IMR-90 (cell line): ENCODE measurements at regions not wholly inside any gene's neighbourhood (a gene's known extent, or its start where the extent isn't known, plus 50 kb on each side); places are given as distances from the start of the nearest gene placed in this dataset.

Experiments used
- ATAC-seq: fragments of 200-7000 bp; cut with Tn5 transposase; 2 replicates; pipeline ENCODE4 v1.9.1; 2020; ENCODE audit warnings: low read depth, mild to moderate bottlenecking, moderate library complexity
- BruUV-seq: library from RNA; stranded (reverse); fragments of 400-500 nt; replicated peaks from 2 replicates; lab custom pipeline; 2021; lab: Mats Ljungman, UMichigan
- CTCF ChIA-PET: fragments of 300-600 bp; formaldehyde crosslinking; extraction: SDS; loops from one replicate; lab custom pipeline; 2021; ENCODE audit warnings: antibody characterized with exemption; lab: Yijun Ruan, JAX
- POLR2A ChIA-PET: fragments of 300-600 bp; sonication (Branson Sonifier 250); formaldehyde crosslinking; loops from one replicate; lab custom pipeline; 2022; ENCODE audit warnings: antibody characterized with exemption; ENCODE audit not compliant: unreplicated experiment; lab: Charles Lee
- DNase-seq: peaks from one replicate; pipeline ENCODE4 v3.0.0; 2013
- H2AFZ ChIP-seq: replicated peaks from 2 replicates; pipeline ENCODE3; 2013; ENCODE audit warnings: low read length, mild to moderate bottlenecking; ENCODE audit not compliant: poor library complexity
- H2AK5ac ChIP-seq: 2 replicates; pipeline ENCODE4 v1.6.1; 2013; ENCODE audit warnings: low read depth, low read length, inconsistent platforms
- H2AK9ac ChIP-seq: replicated peaks from 2 replicates; pipeline ENCODE3; 2013; ENCODE audit warnings: mild to moderate bottlenecking, low read depth, low read length, moderate library complexity; ENCODE audit not compliant: poor library complexity
- H2BK120ac ChIP-seq: 2 replicates; pipeline ENCODE4 v1.6.1; 2013; ENCODE audit warnings: low read depth, low read length, inconsistent platforms
- H2BK15ac ChIP-seq: 3 replicates; pipeline ENCODE4 v1.6.1; 2013; ENCODE audit warnings: low read depth, low read length, inconsistent platforms
- H2BK20ac ChIP-seq: 2 replicates; pipeline ENCODE4 v1.6.1; 2013; ENCODE audit warnings: low read depth, mild to moderate bottlenecking, inconsistent platforms, low read length, moderate library complexity
- H2BK5ac ChIP-seq: 2 replicates; pipeline ENCODE4 v1.6.1; 2013; ENCODE audit warnings: mild to moderate bottlenecking, low read depth, low read length, inconsistent platforms; ENCODE audit not compliant: poor library complexity, severe bottlenecking
- H3K14ac ChIP-seq: replicated peaks from 2 replicates; pipeline ENCODE4 v1.6.1; 2013; ENCODE audit warnings: low read depth, low read length, inconsistent platforms
- H3K18ac ChIP-seq: 2 replicates; pipeline ENCODE4 v1.6.1; 2013; ENCODE audit warnings: low read depth, low read length, control low read depth
- H3K23ac ChIP-seq: 2 replicates; pipeline ENCODE4 v1.6.1; 2013; ENCODE audit warnings: low read depth, low read length, inconsistent platforms
- H3K27ac ChIP-seq: 2 replicates; pipeline ENCODE4 v1.5.1; 2013; ENCODE audit warnings: mild to moderate bottlenecking, control low read depth, low read length; ENCODE audit not compliant: insufficient read depth
- H3K27me3 ChIP-seq: 2 replicates; pipeline ENCODE4 v1.6.1; 2013; ENCODE audit warnings: low read length; ENCODE audit not compliant: control insufficient read depth, insufficient read depth
- H3K36me3 ChIP-seq: 2 replicates; pipeline ENCODE4 v1.6.1; 2013; ENCODE audit warnings: low read length, mixed read lengths; ENCODE audit not compliant: control insufficient read depth, insufficient read depth
- H3K4ac ChIP-seq: 2 replicates; pipeline ENCODE4 v1.6.1; 2013; ENCODE audit warnings: low read depth, low read length, inconsistent platforms
- H3K4me1 ChIP-seq: 2 replicates; pipeline ENCODE4 v1.6.1; 2013; ENCODE audit warnings: low read length, mixed read lengths; ENCODE audit not compliant: control insufficient read depth, insufficient read depth
- H3K4me2 ChIP-seq: 2 replicates; pipeline ENCODE4 v1.6.1; 2013; ENCODE audit warnings: low read depth, mild to moderate bottlenecking, control low read depth, low read length, moderate library complexity
- H3K4me3 ChIP-seq: 2 replicates; pipeline ENCODE4 v1.5.1; 2013; ENCODE audit warnings: low read depth, mild to moderate bottlenecking, control low read depth, low read length, moderate library complexity; ENCODE audit not compliant: insufficient read depth
- H3K56ac ChIP-seq: 2 replicates; pipeline ENCODE4 v1.6.1; 2013; ENCODE audit warnings: low read length, inconsistent platforms; ENCODE audit not compliant: insufficient read depth; ENCODE audit errors: extremely low read depth
- H3K79me1 ChIP-seq, 2 experiments: 2 replicates each; pipeline ENCODE4 v1.6.1; 2013; ENCODE audit warnings: low read length in 2 of 2, inconsistent platforms in 1 of 2, low read depth in 1 of 2
- H3K9ac ChIP-seq: 2 replicates; pipeline ENCODE4 v1.6.1; 2013; ENCODE audit warnings: low read depth, low read length, control low read depth
- H3K9me1 ChIP-seq: 2 replicates; pipeline ENCODE4 v1.6.1; 2013; ENCODE audit warnings: low read length, inconsistent platforms; ENCODE audit not compliant: insufficient read depth
- H3K9me3 ChIP-seq: 2 replicates; pipeline ENCODE4 v1.6.1; 2013; ENCODE audit warnings: low read length; ENCODE audit not compliant: control insufficient read depth, insufficient read depth
- H4K20me1 ChIP-seq: 2 replicates; pipeline ENCODE4 v1.6.1; 2013; ENCODE audit warnings: low read length, inconsistent platforms; ENCODE audit not compliant: insufficient read depth
- H4K5ac ChIP-seq: 2 replicates; pipeline ENCODE4 v1.6.1; 2013; ENCODE audit warnings: mild to moderate bottlenecking, low read depth, low read length, control low read depth
- H4K8ac ChIP-seq, 2 experiments: 2 replicates each; pipeline ENCODE4 v1.6.1; 2013; ENCODE audit warnings: low read depth in 2 of 2, low read length in 2 of 2, control low read depth in 1 of 2, inconsistent platforms in 1 of 2
- H4K91ac ChIP-seq: 2 replicates; pipeline ENCODE4 v1.6.1; 2013; ENCODE audit warnings: low read depth, low read length, inconsistent platforms; ENCODE audit not compliant: insufficient read depth
- BHLHE40 ChIP-seq: fragments of 150-350 bp; IDR thresholded peaks from 2 replicates; pipeline ENCODE4 v1.6.1; 2016; ENCODE audit warnings: mild to moderate bottlenecking, low read depth, low read length
- CEBPB ChIP-seq: IDR thresholded peaks from 2 replicates; pipeline ENCODE4 v1.6.1; 2012; ENCODE audit warnings: low read depth, low read length, improper control_type of control experiment
- CHD1 ChIP-seq: IDR thresholded peaks from 2 replicates; pipeline ENCODE4 v1.6.1; 2012; ENCODE audit warnings: low read depth, low read length, improper control_type of control experiment
- FOS ChIP-seq: fragments of 150-350 bp; IDR thresholded peaks from 2 replicates; pipeline ENCODE4 v1.6.1; 2016; ENCODE audit warnings: low read depth, low read length
- MAZ ChIP-seq: IDR thresholded peaks from 2 replicates; pipeline ENCODE4 v1.6.1; 2012; ENCODE audit warnings: low read depth, mild to moderate bottlenecking, low read length, improper control_type of control experiment, moderate library complexity, borderline replicate concordance
- MXI1 ChIP-seq: IDR thresholded peaks from 2 replicates; pipeline ENCODE4 v1.6.1; 2012; ENCODE audit warnings: low read depth, mild to moderate bottlenecking, low read length, moderate library complexity, borderline replicate concordance
- NFE2L2 ChIP-seq: fragments of 150-350 bp; IDR thresholded peaks from 2 replicates; pipeline ENCODE4 v1.6.1; 2016; ENCODE audit warnings: low read depth, mild to moderate bottlenecking, low read length
- POLR2A ChIP-seq: IDR thresholded peaks from 2 replicates; pipeline ENCODE4 v1.6.1; 2012; ENCODE audit warnings: mild to moderate bottlenecking, low read depth, low read length
- RAD21 ChIP-seq: IDR thresholded peaks from 2 replicates; pipeline ENCODE4 v1.6.1; 2012; ENCODE audit warnings: low read length, improper control_type of control experiment
- RCOR1 ChIP-seq: IDR thresholded peaks from 2 replicates; pipeline ENCODE4 v1.6.1; 2012; ENCODE audit warnings: mild to moderate bottlenecking, low read length, improper control_type of control experiment; ENCODE audit not compliant: insufficient replicate concordance
- RFX5 ChIP-seq: IDR thresholded peaks from 2 replicates; pipeline ENCODE4 v1.8.0; 2012; ENCODE audit warnings: low read depth, mild to moderate bottlenecking, low read length, moderate library complexity
- SMC3 ChIP-seq: fragments of 150-350 bp; IDR thresholded peaks from 2 replicates; pipeline ENCODE4 v1.6.1; 2016; ENCODE audit warnings: low read depth, mild to moderate bottlenecking, antibody characterized with exemption, low read length, moderate library complexity
- WGBS, 2 experiments: methylation state at CpG; one replicate each; pipeline versions ENCODE4 v1.1.5 to v1.1.7; 2013; ENCODE audit warnings: missing lambda C conversion rate in 2 of 2; ENCODE audit not compliant: insufficient read length in 1 of 2; ENCODE audit errors: extremely low coverage in 2 of 2; 5-methylcytosine and 5-hydroxymethylcytosine counted together
- dilution Hi-C: fragments of 300-500 bp; cut with HindIII; formaldehyde crosslinking; loops from one replicate; pipeline ENCODE4 v1.14.3; 2018; ENCODE audit warnings: low sequenced_read_pairs; ENCODE audit not compliant: unreplicated experiment
- in situ Hi-C: fragments of 300-500 bp; cut with MboI; formaldehyde crosslinking; loops from 3 replicates; pipeline ENCODE4 v1.14.3; 2019; ENCODE audit warnings: low sequenced_read_pairs, inconsistent platforms, mixed read lengths
- intact Hi-C: fragments of 100-400 bp; cut with micrococcal nuclease; formaldehyde crosslinking; loops from 2 replicates; pipeline ENCODE4 v1.10.0; 2022
- TF ChIP-seq, protein P1 (sequence below): fragments of 150-350 bp; IDR thresholded peaks from 2 replicates; pipeline ENCODE4 v1.6.1; 2017; ENCODE audit warnings: mild to moderate bottlenecking, antibody characterized with exemption, low read length, low read depth
- TF ChIP-seq, protein P2 (sequence below): conservative IDR thresholded peaks from 2 replicates; pipeline ENCODE4 v1.5.1; 2012; ENCODE audit warnings: mild to moderate bottlenecking, low read depth, low read length, improper control_type of control experiment
- TF ChIP-seq, protein P3 (sequence below): fragments of 150-350 bp; IDR thresholded peaks from 2 replicates; pipeline ENCODE4 v1.6.1; 2016; ENCODE audit warnings: low read depth, mild to moderate bottlenecking, low read length, moderate library complexity, borderline replicate concordance

DNA sequence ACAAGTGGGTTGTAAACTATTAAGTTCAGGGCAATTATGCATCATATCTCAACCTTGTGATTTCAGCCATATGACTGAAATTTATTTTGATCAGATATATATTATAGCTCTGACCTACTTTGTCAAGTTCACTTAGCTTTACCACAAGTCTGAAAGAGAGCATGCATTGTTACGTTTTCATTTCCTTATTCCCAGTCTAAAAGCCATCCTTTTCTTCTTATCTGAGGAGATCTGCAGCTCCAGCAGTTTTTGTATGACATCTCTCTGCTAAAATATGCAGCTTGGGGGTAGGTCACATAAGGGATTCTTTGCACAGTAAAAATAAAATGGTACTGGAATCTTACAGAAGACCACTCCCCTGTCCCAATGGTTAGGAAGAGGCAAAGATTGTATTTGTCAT, 1682.8 kb upstream of the FLRT2 start:
- no peaks in the 10 kb centered on the region for H4K20me1 ChIP-seq
- H3K14ac ChIP-seq: no peak overlapping the region
- no peak overlapping the region for H3K4me2 ChIP-seq
- no peak overlapping the region for H4K91ac ChIP-seq
- H2BK5ac ChIP-seq: no peak overlapping the region
- no peak overlapping the region for H3K18ac ChIP-seq
- no TSS peak for BruUV-seq
- no peak overlapping the region for H2BK20ac ChIP-seq
- H3K23ac ChIP-seq: no peak overlapping the region
- CTCF ChIA-PET: no interaction called here
- intact Hi-C loops: no loop called here
- no peaks in the 10 kb centered on the region for H3K79me1 ChIP-seq
- no peak overlapping the region for H2AFZ ChIP-seq
- H3K56ac ChIP-seq: no peak overlapping the region
- in situ Hi-C loops: no loop called here
- H3K9ac ChIP-seq: no peak overlapping the region
- no peaks in the 10 kb centered on the region for H3K9me3 ChIP-seq
- DNase-seq (no peak), ATAC-seq (no peak)
- no peak overlapping the region for H4K5ac ChIP-seq
- TF ChIP-seq RCOR1: no peak
- TF ChIP-seq RAD21: no peak
- TF ChIP-seq MXI1: no peak
- TF ChIP-seq, protein P1, sequence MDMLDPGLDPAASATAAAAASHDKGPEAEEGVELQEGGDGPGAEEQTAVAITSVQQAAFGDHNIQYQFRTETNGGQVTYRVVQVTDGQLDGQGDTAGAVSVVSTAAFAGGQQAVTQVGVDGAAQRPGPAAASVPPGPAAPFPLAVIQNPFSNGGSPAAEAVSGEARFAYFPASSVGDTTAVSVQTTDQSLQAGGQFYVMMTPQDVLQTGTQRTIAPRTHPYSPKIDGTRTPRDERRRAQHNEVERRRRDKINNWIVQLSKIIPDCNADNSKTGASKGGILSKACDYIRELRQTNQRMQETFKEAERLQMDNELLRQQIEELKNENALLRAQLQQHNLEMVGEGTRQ: no peak
- no peak for TF ChIP-seq FOS
- no peak for TF ChIP-seq CEBPB
- no peak for TF ChIP-seq RFX5
- TF ChIP-seq MAZ: no peak
- no peak for TF ChIP-seq POLR2A
- no peak for TF ChIP-seq NFE2L2
- no peak for TF ChIP-seq CHD1
- no peak for TF ChIP-seq SMC3
- TF ChIP-seq, protein P2, sequence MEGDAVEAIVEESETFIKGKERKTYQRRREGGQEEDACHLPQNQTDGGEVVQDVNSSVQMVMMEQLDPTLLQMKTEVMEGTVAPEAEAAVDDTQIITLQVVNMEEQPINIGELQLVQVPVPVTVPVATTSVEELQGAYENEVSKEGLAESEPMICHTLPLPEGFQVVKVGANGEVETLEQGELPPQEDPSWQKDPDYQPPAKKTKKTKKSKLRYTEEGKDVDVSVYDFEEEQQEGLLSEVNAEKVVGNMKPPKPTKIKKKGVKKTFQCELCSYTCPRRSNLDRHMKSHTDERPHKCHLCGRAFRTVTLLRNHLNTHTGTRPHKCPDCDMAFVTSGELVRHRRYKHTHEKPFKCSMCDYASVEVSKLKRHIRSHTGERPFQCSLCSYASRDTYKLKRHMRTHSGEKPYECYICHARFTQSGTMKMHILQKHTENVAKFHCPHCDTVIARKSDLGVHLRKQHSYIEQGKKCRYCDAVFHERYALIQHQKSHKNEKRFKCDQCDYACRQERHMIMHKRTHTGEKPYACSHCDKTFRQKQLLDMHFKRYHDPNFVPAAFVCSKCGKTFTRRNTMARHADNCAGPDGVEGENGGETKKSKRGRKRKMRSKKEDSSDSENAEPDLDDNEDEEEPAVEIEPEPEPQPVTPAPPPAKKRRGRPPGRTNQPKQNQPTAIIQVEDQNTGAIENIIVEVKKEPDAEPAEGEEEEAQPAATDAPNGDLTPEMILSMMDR: no peak
- TF ChIP-seq, protein P3, sequence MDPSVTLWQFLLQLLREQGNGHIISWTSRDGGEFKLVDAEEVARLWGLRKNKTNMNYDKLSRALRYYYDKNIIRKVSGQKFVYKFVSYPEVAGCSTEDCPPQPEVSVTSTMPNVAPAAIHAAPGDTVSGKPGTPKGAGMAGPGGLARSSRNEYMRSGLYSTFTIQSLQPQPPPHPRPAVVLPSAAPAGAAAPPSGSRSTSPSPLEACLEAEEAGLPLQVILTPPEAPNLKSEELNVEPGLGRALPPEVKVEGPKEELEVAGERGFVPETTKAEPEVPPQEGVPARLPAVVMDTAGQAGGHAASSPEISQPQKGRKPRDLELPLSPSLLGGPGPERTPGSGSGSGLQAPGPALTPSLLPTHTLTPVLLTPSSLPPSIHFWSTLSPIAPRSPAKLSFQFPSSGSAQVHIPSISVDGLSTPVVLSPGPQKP: no peak
- TF ChIP-seq BHLHE40: no peak
- dilution Hi-C loops: no loop called here
- H3K36me3 ChIP-seq: no peaks in the 10 kb centered on the region
- no peak overlapping the region for H2BK120ac ChIP-seq
- no peak overlapping the region for H2AK5ac ChIP-seq
- no peak overlapping the region for H2AK9ac ChIP-seq
- H3K4ac ChIP-seq: no peak overlapping the region
- WGBS, 2 experiments: no CpG with 5 or more reads among the region's 1 CpG
- POLR2A ChIA-PET: interaction anchor here (0.8 kb wide), 1 partner anchor 59 kb away, joined by 8 read pairs; no protein-coding TSS in a partner anchor
- no peak overlapping the region for H3K27ac ChIP-seq
- H2BK15ac ChIP-seq: no peak overlapping the region
- no peak overlapping the region for H4K8ac ChIP-seq
- H3K4me1 ChIP-seq: no peaks in the 10 kb centered on the region
- no peak overlapping the region for H3K4me3 ChIP-seq
- no peaks in the 10 kb centered on the region for H3K9me1 ChIP-seq
- no peaks in the 10 kb centered on the region for H3K27me3 ChIP-seq
